GM06990 (cell line): ENCODE measurements at regions not wholly inside any gene's neighbourhood (a gene's known extent, or its start where the extent isn't known, plus 50 kb on each side); places are given as distances from the start of the nearest gene placed in this dataset.

ENCODE experiments used
- DNase-seq: peaks from one replicate; pipeline ENCODE4 v3.0.0-alpha.2; 2011; ENCODE audit not compliant: insufficient read length; ENCODE audit errors: extremely low read depth
- H3K27me3 ChIP-seq: replicated peaks from 2 replicates; pipeline ENCODE4 v1.6.0; 2011; ENCODE audit warnings: low read length; ENCODE audit not compliant: control insufficient read depth, insufficient read depth
- H3K36me3 ChIP-seq: 2 replicates; pipeline ENCODE4 v1.5.1; 2011; ENCODE audit warnings: low read length; ENCODE audit not compliant: control insufficient read depth, insufficient read depth
- H3K4me3 ChIP-seq: replicated peaks from 2 replicates; pipeline ENCODE4 v1.5.1; 2011; ENCODE audit warnings: low read depth, mild to moderate bottlenecking, control low read depth, low read length
- CTCF ChIP-seq: IDR thresholded peaks from 2 replicates; pipeline ENCODE4 v1.5.1; 2011; ENCODE audit warnings: low read length, control low read depth, mild to moderate bottlenecking, inconsistent platforms; ENCODE audit not compliant: insufficient read depth, poor library complexity, severe bottlenecking

DNA sequence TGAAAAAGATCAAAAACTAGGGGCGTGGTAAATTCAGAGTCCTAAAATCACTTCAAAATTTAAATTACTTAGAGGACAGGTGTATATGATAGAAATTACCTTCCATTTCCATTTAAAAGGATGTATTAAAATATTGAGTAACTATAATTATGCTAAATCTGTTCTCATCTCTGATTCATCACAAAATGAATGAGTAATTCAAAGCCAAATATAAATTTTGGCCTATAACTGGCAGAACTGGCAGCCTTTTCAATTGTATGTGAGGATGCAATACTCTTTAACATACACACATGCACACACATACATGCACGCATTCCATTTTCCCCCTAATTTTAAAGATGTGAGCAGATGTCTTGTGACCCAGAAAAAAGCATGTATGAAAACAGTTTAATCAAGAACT is 194.6 kb downstream of the EPM2A start:
- H3K4me3 ChIP-seq, result no peak overlapping the region
- no peaks in the 10 kb centered on the region for H3K36me3 ChIP-seq
- no peak for TF ChIP-seq CTCF
- no peak for DNase-seq
- H3K27me3 ChIP-seq, result no peaks in the 10 kb centered on the region

- no peak for TF ChIP-seq CTCF
- H3K27me3 ChIP-seq, result no peaks in the 10 kb centered on the region
- H3K36me3 ChIP-seq, result no peaks in the 10 kb centered on the region
- DNase-seq, result no peak
- no peak overlapping the region for H3K4me3 ChIP-seq
These were observed 191.3 kb downstream of the EPM2A start for GRCh38 chr6:145544041-145544440.

GRCh38 chr6:145544514-145544913 is 190.8 kb downstream of the EPM2A start:
- no peak for TF ChIP-seq CTCF
- Histone ChIP-seq H3K27me3 (no peaks in the 10 kb centered on the region), H3K4me3 (no peak overlapping the region), H3K36me3 (no peaks in the 10 kb centered on the region)
- no peak for DNase-seq

DNA sequence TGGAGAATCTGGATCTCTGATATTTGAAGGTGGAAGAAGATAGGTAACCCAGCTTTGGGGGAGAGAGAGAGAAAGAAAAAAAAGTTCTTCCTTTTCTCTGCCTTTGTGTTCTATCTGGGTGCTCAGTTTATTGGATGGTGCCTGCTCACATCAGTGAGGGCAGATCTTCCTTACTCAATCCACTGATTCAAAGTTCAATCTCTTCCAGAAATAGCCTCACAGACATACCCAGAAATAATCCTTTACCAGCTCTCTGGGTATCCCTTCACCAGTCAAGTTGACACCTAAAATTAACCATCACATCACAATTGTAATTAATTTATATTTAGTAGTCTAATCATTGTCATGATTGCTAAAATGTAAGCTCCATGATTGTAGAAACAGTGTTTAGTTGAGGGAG is 189.1 kb downstream of the EPM2A start:
- Histone ChIP-seq H3K4me3 (no peak overlapping the region), H3K27me3 (no peaks in the 10 kb centered on the region), H3K36me3 (no peaks in the 10 kb centered on the region)
- no peak for TF ChIP-seq CTCF
- no peak for DNase-seq

GRCh38 chr6:145547594-145548335 is 187.6 kb downstream of the EPM2A start:
- no peak overlapping the region for H3K4me3 ChIP-seq
- no peak for TF ChIP-seq CTCF
- no peaks in the 10 kb centered on the region for H3K27me3 ChIP-seq
- DNase-seq, result no peak
- no peaks in the 10 kb centered on the region for H3K36me3 ChIP-seq
